MCF 10A (cell line): ENCODE measurements at regions not wholly inside any gene's neighbourhood (a gene's known extent, or its start where the extent isn't known, plus 50 kb on each side); places are given as distances from the start of the nearest gene placed in this dataset.

ENCODE experiments used
- BruUV-seq: library from RNA; stranded (reverse); fragments of 400-500 nt; replicated peaks from 2 replicates; lab custom pipeline; 2021; lab: Mats Ljungman, UMichigan
- CTCF ChIA-PET: fragments of 300-600 bp; sonication (Branson Sonifier 250); formaldehyde crosslinking; extraction: SDS; loops from one replicate; lab custom pipeline; 2021; ENCODE audit warnings: antibody characterized with exemption, inconsistent platforms; lab: Yijun Ruan, JAX
- POLR2A ChIA-PET: fragments of 300-600, 350-650 bp; sonication (Branson Sonifier 250); formaldehyde crosslinking; extraction: SDS; loops from one replicate; lab custom pipeline; 2020; ENCODE audit warnings: antibody characterized with exemption, inconsistent platforms; lab: Yijun Ruan, JAX
- DNase-seq: peaks from one replicate; pipeline ENCODE4 v3.0.0-alpha.2; 2018; ENCODE audit not compliant: unreplicated experiment
- H3K27ac Mint-ChIP-seq: one replicate; pipeline ENCODE4 v1.8.0; 2022; ENCODE audit warnings: mild to moderate bottlenecking, low read depth, mixed read lengths; ENCODE audit not compliant: unreplicated experiment
- H3K27me3 Mint-ChIP-seq: one replicate; pipeline ENCODE4 v1.8.0; 2022; ENCODE audit warnings: mixed read lengths; ENCODE audit not compliant: insufficient read depth, unreplicated experiment
- H3K36me3 Mint-ChIP-seq: one replicate; pipeline ENCODE4 v1.8.0; 2022; ENCODE audit warnings: mild to moderate bottlenecking, moderate library complexity, mixed read lengths; ENCODE audit not compliant: insufficient read depth, unreplicated experiment
- H3K4me1 Mint-ChIP-seq: one replicate; pipeline ENCODE4 v1.8.0; 2022; ENCODE audit warnings: mixed read lengths; ENCODE audit not compliant: insufficient read depth, unreplicated experiment
- H3K4me3 Mint-ChIP-seq: one replicate; pipeline ENCODE4 v1.8.0; 2022; ENCODE audit warnings: mild to moderate bottlenecking, moderate library complexity, mixed read lengths; ENCODE audit not compliant: unreplicated experiment
- H3K9me3 Mint-ChIP-seq: one replicate; pipeline ENCODE4 v1.8.0; 2022; ENCODE audit warnings: mixed read lengths; ENCODE audit not compliant: unreplicated experiment
- CTCF ChIP-seq: fragments of 200-600 bp; IDR thresholded peaks from one replicate; pipeline ENCODE4 v1.8.0; 2022; ENCODE audit warnings: antibody characterized with exemption, mild to moderate bottlenecking; ENCODE audit not compliant: unreplicated experiment
- intact Hi-C: fragments of 100-400 bp; cut with micrococcal nuclease; formaldehyde crosslinking; loops from 2 replicates; pipeline ENCODE4 v1.14.1; 2022

DNA sequence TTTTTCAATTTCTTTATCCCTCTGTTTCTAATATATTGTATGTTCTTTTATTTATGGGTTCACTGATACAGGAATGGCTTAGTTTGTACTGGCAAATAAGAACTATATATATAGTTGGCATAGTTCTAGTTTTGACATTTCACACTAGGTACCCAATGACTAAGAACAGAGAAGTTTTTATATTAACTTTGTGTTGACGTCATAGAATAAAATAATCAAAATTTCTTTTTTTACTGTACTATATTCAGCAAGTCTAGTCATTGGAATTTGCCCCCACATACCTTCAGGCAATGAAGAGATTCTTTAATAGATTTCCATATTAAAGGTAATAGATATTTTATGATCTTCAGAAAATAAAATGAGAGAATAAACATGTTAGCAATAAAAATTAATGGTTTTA lies 713.2 kb downstream of the NOVA1 start:
- no peak overlapping the region for H3K27ac Mint-ChIP-seq
- peaks cover 21% of the 10 kb centered on the region for H3K9me3 Mint-ChIP-seq
- POLR2A ChIA-PET: no interaction called here
- H3K36me3 Mint-ChIP-seq: no peaks in the 10 kb centered on the region
- CTCF ChIA-PET: no interaction called here
- H3K4me3 Mint-ChIP-seq: no peak overlapping the region
- no peaks in the 10 kb centered on the region for H3K27me3 Mint-ChIP-seq
- intact Hi-C loops: no loop called here
- no TSS peak for BruUV-seq
- no peak for TF ChIP-seq CTCF
- no peak for DNase-seq
- no peaks in the 10 kb centered on the region for H3K4me1 Mint-ChIP-seq

DNA sequence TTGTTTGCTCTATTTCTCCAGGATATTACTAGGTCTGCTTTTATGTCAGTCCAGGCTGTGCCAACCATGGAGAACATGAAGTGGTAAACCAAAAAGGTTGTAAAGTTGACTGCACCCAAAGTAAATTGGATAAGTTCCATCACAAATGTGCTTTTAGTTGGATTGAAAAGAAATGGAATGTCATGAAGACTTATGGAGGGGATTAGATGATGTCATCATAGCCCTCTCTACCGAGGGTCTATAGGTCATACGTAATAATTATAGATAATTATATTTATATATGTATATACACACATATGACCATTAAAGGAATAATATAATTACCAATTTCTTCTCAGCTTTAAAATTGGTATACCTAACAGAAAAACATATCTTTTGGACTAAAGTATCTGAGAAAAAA lies 714.9 kb downstream of the NOVA1 start:
- ChIA-PET CTCF (no interaction called here), POLR2A (no interaction called here)
- DNase-seq: no peak
- no peaks in the 10 kb centered on the region for H3K27me3 Mint-ChIP-seq
- intact Hi-C loops: no loop called here
- no peak overlapping the region for H3K27ac Mint-ChIP-seq
- no peak for TF ChIP-seq CTCF
- no peaks in the 10 kb centered on the region for H3K36me3 Mint-ChIP-seq
- peaks cover 21% of the 10 kb centered on the region for H3K9me3 Mint-ChIP-seq
- H3K4me3 Mint-ChIP-seq: no peak overlapping the region
- H3K4me1 Mint-ChIP-seq: no peaks in the 10 kb centered on the region
- no TSS peak for BruUV-seq

DNA sequence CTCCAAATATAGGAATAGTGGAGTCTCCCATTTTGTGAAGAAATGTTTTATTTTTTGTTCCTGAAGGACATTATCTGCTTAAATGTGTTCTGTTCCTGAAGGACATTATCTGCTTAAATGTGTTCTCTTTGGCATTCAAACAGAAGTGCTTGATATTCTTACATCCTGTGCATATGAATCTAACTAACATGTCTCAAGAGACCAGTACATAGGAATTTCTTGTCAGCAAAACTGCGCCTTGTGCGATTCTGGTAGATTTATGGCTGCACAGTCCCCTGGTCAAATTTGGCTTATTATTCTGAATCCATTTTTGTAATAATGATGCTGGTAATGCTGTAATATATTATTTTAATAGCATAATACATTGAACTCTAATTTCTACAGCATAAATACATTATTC lies 722.4 kb downstream of the NOVA1 start:
- Mint-ChIP-seq H3K4me3 (no peak overlapping the region), H3K27ac (no peak overlapping the region), H3K36me3 (no peaks in the 10 kb centered on the region), H3K9me3 (peaks cover 2% of the 10 kb centered on the region), H3K27me3 (no peaks in the 10 kb centered on the region), H3K4me1 (no peaks in the 10 kb centered on the region)
- BruUV-seq: no TSS peak
- ChIA-PET POLR2A (no interaction called here), CTCF (no interaction called here)
- TF ChIP-seq CTCF: no peak
- DNase-seq: no peak
- intact Hi-C loops: no loop called here

DNA sequence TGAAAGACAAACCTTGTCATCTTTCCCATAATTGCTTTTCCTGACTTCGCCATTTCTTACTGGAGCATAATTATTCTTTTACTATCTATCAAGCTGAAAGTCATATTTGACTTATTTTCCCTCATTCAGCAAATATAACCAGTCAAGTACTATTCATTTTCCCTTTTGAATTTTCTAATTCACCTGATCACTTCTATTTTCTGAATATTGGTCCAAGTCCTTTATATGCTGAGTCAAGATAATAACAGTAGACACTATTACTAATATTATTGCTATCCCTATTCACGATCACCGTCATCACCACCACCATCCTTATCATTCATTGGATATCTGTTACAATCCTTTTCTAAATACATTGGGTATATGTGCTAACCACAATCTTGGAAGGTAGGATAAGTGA lies 728.0 kb downstream of the NOVA1 start:
- no peak for TF ChIP-seq CTCF
- no peak overlapping the region for H3K27ac Mint-ChIP-seq
- no peak for DNase-seq
- intact Hi-C loops: no loop called here
- no peaks in the 10 kb centered on the region for H3K4me1 Mint-ChIP-seq
- CTCF ChIA-PET: no interaction called here
- H3K4me3 Mint-ChIP-seq: no peak overlapping the region
- no TSS peak for BruUV-seq
- no peaks in the 10 kb centered on the region for H3K27me3 Mint-ChIP-seq
- H3K36me3 Mint-ChIP-seq: no peaks in the 10 kb centered on the region
- peaks cover 10% of the 10 kb centered on the region for H3K9me3 Mint-ChIP-seq
- POLR2A ChIA-PET: no interaction called here
